ENCODE measurements at regions not wholly inside any gene's neighbourhood (a gene's known extent, or its start where the extent isn't known, plus 50 kb on each side); places are given as distances from the start of the nearest gene placed in this dataset.
"Not testable (repeated sequence)": the region's sequence is repeated elsewhere in the genome, so short reads cannot be mapped to it uniquely, and the experiment has no call there.

GRCh38 chr1:187847531-187847930, 1018.8 kb downstream of the PLA2G4A start:
- DNase-seq = no peak

GRCh38 chr1:187848321-187848720, 1019.6 kb downstream of the PLA2G4A start:
- no peak for DNase-seq

GRCh38 chr1:187850146-187850545, 1021.4 kb downstream of the PLA2G4A start:
- DNase-seq = not testable (repeated sequence)

GRCh38 chr1:187853505-187853904, 1024.8 kb downstream of the PLA2G4A start:
- DNase-seq = no peak

- DNase-seq = no peak
These were observed 1025.7 kb downstream of the PLA2G4A start for GRCh38 chr1:187854457-187854856.

GRCh38 chr1:187862506-187862905, 1033.8 kb downstream of the PLA2G4A start:
- no peak for DNase-seq

GRCh38 chr1:187870552-187870951, 1041.8 kb downstream of the PLA2G4A start:
- no peak for DNase-seq

GRCh38 chr1:187871177-187871845, 1042.6 kb downstream of the PLA2G4A start:
- no peak for DNase-seq

- no peak for DNase-seq
These were observed 1043.8 kb downstream of the PLA2G4A start for GRCh38 chr1:187872550-187872949.

GRCh38 chr1:187873126-187873525, 1044.4 kb downstream of the PLA2G4A start:
- no peak for DNase-seq

GRCh38 chr1:187876775-187877174, 1048.0 kb downstream of the PLA2G4A start:
- no peak for DNase-seq

GRCh38 chr1:187877220-187877619, 1048.5 kb downstream of the PLA2G4A start:
- DNase-seq = no peak

GRCh38 chr1:187878883-187879282, 1050.1 kb downstream of the PLA2G4A start:
- DNase-seq = no peak

GRCh38 chr1:187883356-187883755, 1054.6 kb downstream of the PLA2G4A start:
- DNase-seq = no peak

GRCh38 chr1:187891993-187892682, 1063.4 kb downstream of the PLA2G4A start:
- DNase-seq = no peak

GRCh38 chr1:187892683-187893039, 1063.9 kb downstream of the PLA2G4A start:
- DNase-seq = no peak

- no peak for DNase-seq
These were observed 1064.7 kb downstream of the PLA2G4A start for GRCh38 chr1:187893471-187893870.

GRCh38 chr1:187894349-187894748, 1065.6 kb downstream of the PLA2G4A start:
- no peak for DNase-seq

GRCh38 chr1:187903223-187903622, 1074.5 kb downstream of the PLA2G4A start:
- DNase-seq = no peak

GRCh38 chr1:187909382-187909781, 1080.6 kb downstream of the PLA2G4A start:
- DNase-seq = no peak

GRCh38 chr1:187911820-187912219, 1083.1 kb downstream of the PLA2G4A start:
- DNase-seq = no peak

GRCh38 chr1:187920976-187921375, 1092.2 kb downstream of the PLA2G4A start:
- DNase-seq = no peak

GRCh38 chr1:187921426-187921825, 1092.7 kb downstream of the PLA2G4A start:
- no peak for DNase-seq

GRCh38 chr1:187922255-187922654, 1093.5 kb downstream of the PLA2G4A start:
- no peak for DNase-seq

- DNase-seq = no peak
These were observed 1095.5 kb downstream of the PLA2G4A start for GRCh38 chr1:187924252-187924651.
